HG03520 (cell line): ENCODE measurements at regions not wholly inside any gene's neighbourhood (a gene's known extent, or its start where the extent isn't known, plus 50 kb on each side); places are given as distances from the start of the nearest gene placed in this dataset.
"Not testable (repeated sequence)": the region's sequence is repeated elsewhere in the genome, so short reads cannot be mapped to it uniquely, and the experiment has no call there.

Experiments used
- ATAC-seq: cut with Tn5 transposase; IDR thresholded peaks from one replicate; pipeline ENCODE4 v1.9.1; 2021; ENCODE audit warnings: mild to moderate bottlenecking, moderate library complexity; ENCODE audit not compliant: unreplicated experiment

DNA sequence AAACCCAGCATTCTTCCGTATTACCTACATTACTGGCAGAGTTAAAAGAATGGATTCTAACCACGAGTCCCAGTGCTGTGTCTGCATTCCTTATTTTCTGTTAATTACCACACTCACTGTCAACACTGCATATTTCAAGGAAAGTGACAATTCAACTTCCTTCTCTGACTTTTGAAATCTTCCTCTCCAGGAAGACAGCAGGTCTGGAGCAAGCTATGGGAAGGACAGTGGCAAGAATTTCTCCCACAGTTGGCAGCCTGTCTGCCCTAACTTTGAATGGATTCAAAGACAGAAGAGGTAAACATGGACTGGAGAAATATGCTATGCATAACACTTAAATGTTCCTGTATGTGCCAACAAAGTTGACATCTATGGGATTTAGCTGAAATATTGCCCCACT, 700.5 kb upstream of the CHAC2 start:
- no peak for ATAC-seq

DNA sequence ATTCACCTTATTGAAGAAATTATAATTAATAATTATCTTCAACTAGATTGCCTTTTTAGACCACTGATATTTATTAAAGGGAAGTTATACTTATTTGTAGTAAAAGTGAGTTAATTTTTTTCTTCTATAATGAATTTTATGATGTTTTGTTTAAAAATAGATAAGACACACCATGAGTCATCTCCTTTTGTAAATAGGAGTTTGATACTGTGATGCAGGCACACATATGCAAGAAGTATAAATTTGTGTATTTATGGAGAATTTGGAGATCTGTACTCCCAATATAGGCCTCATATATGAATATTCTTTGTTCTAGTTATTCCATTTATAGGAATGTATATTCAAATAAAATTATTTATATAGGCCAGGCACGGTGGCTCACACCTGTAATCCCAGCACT, 703.5 kb upstream of the CHAC2 start:
- ATAC-seq, result no peak

DNA sequence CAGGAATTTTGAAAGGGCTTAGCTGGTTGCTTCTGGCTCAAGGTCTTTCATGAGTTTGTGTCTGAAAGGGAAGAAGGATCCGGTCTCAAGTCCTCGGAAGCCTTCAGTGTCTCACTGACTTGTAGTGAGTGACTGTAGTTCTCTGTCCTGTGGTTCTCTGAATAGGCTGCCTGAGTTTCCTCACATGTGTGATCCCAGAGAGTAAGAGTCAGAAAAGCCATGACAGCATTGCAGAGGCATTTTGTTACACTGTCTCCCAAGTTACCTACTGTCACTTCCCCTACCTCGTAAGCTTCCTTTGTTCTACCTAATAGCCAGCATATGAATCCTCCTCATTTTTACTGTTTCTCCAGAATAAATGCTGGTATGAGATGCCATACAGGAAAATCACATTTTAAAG, 709.1 kb upstream of the CHAC2 start:
- ATAC-seq, result no peak

DNA sequence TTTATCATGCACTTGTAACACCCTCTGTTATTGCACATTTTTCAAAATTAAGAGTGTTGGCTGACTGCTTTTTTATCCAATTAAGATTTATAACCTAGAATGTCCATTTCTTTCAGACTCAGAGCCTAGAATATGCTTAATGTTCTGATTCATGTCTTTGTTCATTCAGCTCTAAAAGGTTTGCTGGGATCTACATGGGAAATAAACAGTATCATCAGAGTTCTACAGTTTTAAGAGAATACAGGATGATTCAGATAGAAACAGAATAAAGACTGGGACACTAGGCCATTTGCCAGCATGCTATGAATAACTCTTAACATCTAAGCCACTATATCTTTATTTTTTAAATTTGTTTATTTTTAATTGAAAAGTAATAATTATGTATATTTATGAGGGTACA, 713.7 kb upstream of the CHAC2 start:
- ATAC-seq, result no peak

DNA sequence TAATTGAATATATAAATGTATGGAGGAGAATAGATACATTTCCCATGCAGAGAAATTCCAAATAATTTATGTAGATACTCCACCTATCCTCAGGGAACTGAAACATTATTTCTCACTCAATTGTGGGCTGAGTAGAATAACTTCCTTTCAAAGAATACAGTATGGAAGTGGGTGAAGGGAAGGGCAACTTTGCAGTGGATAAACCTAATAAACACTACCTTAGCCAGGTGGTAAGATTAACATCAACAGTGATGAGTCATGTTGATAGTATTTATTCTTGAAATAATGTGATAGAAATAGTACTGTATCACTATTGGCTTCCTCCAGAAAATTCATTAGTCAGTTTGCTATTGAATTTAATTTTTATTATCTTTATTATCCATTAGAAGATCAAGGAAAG, 716.4 kb upstream of the CHAC2 start:
- ATAC-seq, result no peak

DNA sequence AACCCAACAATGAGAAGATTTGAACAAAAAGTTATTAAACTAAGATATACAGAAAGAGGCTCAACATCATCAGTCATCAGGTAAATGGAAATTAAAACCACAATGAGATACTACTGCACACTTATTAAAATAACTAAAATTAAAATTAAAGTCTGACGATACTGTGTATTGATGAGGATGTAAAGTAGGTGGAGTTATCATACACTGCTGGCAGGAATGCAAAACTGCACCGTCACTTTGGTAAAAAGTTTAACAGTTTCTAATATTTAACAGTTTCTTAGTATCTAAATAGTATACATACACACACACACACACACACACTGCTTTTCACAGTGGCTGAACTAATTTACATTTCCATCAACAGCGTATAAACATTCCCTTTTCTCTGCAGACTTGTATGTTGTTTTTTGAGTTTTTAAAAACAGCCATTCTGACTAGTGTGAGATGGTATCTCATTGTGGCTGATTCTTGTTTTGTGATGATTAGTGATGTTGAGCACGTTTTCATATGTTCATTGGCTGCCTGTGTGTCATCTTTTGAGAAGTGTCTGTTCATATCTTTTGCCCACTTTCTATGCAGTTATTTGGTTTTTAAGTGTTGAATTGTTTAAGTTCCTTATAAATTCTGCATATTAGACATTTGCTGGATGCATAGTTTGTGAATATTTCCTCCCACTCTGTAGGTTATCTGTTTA, 726.9 kb upstream of the CHAC2 start:
- no peak for ATAC-seq

DNA sequence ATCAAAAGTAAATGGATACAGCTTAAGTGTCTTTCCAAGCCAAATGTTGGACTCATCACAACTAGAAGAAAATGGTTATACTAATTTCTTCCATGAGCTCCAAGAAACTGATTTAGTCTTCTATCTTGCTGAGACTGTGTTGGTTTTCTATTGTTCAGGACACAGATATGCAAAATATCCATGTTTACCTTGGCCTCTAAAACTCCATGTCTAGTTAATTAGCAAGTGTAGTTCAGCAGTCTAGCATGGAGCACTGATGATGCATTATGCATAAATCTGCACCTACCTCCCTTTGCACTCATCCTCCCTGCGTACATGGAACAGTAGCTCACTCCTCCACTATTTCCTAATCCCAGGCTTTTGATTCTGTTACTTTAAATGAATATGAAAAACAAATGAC, 731.4 kb upstream of the CHAC2 start:
- no peak for ATAC-seq

DNA sequence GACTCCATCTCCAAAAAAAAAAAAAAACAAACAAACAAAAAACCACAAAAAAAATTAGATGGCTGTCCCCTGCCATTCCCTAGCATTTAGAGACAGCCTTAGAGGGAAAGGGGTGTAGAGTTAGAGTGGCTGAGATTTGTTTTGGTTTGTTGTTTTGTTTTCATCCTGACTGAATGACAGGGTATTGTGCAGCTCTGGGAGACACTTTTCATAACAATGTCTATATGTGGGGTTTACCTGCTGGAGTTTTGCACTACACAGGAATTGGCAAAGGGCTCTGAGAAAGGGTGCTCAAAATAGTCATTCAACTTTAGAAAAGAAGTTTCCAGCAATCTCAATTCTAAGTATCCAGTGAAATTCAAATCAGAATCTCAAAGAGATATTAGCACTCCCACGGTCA, 732.5 kb upstream of the CHAC2 start:
- no peak for ATAC-seq

DNA sequence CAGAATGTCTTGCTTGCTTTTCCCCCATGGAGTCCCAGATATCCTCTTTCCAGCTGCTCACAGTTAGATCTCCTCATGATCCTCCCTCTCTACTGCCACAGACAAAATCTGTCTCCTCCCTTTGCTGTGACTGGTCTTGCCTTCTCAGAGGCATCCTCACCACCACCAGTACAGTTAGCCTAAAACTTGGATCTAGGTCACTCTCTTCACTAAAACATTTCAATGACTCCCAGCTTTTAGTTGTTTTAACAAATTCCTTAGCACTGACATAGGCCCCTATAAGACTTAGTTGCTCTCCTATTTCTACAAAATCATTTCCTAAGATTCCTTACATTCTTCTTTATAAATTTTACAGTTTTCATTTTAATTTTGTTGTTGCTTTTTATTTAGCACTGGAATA, 734.2 kb upstream of the CHAC2 start:
- ATAC-seq, result no peak

DNA sequence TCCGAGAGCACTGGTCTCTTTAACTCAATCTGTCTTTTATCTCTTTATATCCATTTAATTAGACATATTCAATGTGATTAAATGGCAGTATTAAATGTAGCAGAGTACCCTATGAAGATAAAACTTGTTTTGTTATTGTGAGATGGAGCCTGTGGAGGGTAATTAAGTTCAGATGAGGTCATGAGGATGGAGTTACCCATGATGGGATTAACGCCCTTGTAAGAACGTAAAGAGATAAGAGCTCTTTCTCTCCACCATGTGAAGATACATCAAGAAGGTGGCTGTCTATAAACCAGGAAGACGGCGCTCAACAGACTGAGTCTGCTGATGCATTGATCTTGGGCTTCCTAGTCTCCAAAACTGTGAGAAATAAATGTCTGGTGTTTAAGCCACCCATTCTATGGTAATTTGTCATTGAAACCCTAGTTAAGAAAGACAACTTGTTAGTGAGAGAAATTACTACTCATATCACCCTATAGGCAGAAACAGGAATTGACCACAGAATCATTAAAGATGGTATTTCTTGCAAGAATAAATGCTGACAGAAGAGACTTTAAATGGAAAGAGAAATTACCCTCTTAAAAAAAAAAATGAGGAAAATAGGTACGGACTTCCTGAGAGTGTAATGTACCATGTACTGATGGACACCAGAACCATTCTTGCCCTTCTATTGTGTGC, 738.7 kb upstream of the CHAC2 start:
- ATAC-seq, result no peak

DNA sequence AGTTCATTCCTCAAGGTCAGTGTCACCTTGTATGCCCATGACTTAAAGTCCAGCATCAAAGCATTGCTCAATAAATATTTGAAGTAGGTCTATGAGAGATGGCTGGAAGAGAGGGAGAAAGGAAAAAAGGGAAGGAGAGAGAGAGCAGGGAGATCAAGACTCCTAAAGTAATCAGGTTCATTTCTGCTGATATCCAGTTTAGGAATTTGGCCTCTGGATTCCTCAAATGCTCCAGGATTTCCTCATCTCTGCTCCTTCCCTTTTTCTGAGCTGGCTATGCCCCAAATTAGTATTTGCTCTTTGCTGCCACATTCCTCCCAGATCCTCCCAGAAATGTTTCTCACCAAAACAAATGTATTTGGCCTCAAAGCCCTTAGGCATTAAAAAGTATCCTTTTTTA, 739.4 kb upstream of the CHAC2 start:
- ATAC-seq, result no peak

DNA sequence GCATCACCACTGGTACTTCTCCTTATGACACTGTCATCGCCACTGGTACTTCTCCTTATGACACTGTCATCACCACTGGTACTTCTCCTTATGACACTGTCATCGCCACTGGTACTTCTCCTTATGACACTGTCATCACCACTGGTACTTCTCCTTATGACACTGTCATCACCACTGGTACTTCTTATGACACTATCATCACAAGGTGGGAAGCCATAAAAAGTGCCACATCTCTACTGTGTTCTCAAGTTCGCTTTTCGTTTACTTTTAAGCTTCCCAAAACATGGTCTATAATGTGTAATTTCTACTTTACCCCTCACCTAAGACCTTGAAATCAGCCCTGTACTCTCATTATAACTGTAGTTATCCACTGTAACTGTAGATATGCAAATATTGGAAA, 745.4 kb upstream of the CHAC2 start:
- ATAC-seq, result not testable (repeated sequence)

DNA sequence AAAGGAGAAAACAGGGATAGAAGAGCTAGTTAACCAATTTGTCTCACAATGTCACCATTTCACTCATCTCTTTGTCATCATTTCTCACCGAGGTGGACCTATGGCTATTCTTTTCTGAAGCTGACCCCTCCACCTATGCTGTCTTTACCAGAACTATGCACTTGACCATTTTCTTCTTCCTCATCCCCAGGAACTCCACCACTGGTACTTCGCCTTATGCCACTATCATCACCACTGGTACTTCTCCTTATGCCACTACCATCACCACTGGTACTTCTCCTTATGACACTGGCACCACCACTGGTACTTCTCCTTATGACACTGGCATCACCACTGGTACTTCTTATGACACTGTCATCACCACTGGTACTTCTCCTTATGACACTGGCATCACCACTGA, 745.8 kb upstream of the CHAC2 start:
- no peak for ATAC-seq

DNA sequence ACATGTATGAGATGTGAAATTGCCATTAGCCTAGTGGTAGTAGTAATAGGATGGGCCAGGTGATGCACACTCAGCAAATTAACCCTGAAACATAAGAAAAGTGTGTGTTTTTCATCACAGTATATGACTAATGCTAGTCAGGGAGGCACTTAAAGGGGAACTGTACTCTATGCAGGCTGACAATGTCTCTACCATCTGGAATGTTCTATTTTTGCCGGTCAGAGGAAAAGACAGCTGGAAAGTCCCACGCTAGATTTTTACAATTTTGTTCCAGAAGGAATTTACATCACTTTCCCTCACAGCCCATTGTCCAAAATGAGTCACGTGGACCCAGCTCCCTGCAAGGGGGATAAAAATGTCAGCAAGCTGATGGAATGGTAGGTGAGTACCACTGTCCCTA, 746.3 kb upstream of the CHAC2 start:
- ATAC-seq, result no peak

DNA sequence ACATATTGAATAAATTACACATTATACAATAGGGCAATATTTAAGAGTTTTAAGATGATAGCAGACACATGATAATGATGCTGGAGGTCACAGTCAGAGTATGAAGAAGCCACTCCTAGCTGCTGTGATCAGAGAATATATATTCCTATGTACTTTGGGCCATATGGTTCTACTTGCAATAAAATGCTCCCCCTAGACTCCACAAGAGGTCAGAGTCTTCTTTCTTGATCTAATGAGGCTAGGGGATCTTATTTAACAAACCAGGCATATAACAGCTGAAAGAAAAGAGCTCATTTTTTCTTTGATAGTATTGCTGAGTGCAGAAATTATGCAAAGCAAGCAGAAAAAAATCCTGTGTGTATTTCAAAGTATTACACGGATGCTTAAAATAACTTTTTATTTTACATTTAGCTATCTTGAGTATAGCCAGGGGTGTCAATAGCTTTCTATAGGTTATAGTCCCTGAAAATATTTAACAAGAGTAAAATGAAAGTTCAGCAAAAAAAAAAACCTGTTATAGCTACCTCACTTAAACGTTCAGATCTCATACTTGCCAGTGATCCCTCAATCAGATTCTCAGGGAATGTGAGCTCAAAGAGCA, 748.7 kb upstream of the CHAC2 start:
- ATAC-seq, result no peak

DNA sequence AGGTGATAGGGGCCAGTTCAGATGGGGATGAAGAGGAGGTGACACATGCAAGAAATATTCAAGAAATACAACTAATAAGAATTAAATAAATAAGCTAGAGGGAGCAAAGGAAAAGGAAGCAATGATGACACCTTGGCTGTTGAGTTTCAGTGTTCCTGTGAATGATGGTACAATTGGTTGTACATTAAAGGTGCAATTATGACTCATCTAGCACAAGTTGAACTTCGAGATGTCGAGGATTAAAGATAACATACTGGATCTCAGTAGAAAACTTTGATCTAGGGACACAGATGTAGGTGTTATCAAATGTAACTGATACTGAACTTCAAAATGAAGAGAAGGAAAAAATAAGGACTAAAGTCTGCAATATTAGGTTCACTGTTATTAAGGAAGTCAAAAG, 760.6 kb upstream of the CHAC2 start:
- no peak for ATAC-seq

DNA sequence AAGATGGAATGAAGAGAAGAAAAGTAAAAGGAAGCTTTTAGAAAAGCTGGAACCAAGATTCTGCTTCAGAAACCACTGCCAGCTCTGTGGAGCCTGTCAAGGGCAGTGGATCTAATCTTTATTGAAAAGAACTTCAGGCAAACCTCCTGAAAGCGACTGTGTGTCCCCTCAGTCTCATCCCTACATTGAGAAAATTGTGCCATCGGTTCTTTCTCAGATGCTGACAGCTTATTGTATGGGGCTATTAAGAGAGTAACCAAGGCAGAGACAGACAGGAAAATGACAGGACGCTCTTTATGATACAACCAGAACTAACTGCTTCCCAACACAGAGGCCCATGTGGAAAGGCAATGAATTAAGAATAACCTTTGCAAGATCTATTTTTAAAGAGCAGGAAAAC, 763.2 kb upstream of the CHAC2 start:
- no peak for ATAC-seq

DNA sequence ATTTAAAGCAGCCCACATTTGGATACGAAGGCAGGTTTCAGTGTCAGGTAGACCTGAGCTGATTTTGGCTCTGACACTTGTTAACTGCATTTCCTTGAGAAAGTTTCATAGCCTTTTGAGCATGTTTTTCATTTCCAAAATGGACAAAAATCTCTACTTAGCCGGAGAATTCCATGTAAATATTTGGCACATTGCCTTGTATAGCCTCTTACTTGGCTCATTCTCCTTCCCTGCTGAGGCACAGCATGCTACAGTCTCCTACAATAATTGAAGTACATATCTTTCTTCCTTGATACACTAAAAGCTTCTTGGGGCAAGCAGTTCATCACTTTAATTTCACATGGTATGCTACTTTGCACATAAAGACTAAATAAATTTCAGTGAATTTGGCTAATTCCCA, 772.2 kb upstream of the CHAC2 start:
- no peak for ATAC-seq

DNA sequence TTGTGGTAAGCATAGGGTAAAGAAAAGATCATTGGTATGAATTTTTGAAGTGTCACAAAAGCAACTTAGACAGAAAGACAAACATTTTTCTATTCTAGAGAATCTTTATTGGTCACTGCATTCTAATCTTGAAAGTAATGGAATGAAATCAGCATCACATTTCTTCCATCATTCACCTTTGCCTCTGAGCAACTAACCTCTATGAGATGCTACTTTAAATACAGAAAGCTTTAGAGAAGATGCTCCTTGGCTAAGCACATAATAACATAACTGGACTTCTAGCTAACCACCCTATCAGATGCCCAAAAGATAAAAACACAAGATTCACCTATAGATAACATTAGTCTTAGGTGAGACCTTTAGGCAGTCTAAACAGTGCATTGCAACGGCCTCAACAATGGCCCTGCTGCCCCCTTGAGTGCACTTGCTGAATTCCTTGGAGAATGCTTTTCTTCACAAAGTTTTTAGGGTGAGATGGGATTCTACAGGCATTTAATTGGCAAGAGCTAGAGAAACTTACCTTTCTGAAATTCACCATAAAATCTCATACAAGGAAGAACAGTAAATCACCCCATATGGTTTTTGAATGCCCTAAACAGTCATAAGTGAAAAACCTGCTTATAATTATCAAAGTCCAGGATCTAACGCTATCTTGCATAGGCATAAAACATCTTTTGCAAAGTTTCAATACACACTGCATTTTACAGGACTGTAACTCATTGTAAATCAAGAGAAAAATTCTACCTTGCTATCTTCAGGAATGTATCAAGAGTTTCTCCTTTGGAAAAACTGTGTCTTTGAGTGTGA, 791.3 kb upstream of the CHAC2 start:
- ATAC-seq, result no peak

DNA sequence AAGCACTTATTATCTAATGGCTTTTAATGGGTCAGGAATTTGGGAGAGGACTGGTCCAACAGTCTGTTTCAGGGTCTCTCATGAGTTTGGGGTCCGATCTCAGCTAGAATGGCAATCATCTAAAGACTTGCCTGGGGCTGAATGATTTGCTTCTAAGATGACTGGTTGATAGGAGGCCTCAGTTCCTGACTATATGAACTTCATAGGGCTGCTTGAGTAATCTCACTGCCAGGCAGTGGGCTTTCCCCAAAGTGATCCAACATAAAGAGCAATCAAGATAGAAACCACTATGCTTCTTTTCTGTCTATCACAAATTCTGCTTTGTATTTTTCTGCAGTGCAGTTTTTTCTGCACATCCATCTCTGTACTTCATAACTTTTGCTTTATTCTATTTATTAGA, 793.5 kb upstream of the CHAC2 start:
- ATAC-seq, result no peak

DNA sequence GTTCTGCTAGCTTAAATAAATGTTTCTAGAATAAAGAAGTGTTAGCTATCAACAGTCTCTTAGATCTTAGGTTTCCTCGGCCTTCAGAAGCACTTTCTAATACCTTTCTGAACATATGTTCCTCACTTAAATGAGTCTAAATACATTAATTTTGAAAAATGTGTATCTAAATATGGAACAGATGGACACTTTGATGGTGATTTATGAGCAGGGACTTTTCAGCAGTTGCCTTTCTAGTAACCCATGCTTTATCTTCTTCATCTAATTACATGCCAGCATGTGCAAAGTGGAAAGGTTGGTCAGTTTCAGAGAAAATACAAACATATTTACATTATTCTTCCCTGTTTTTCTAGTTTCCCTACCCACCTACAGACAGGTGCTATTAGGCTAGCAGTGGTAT, 797.0 kb upstream of the CHAC2 start:
- ATAC-seq, result no peak

DNA sequence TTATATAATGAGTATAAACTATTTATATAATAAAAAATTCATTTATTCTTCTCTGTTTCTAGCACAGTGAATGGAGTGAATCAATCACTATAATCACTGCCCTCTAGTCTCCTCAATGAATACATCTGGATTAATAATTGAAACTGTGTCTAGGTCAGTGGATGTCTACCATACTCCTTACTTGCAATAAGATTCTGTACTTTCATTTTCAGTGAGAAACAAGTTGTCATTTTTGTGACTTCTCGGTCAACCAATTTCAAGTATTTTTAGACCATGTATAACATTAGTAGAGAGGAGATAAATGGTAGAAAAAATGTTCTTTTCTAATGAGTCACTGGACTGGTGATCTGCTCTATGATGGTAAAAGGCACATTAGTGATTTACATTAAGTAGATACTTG, 799.6 kb upstream of the CHAC2 start:
- ATAC-seq, result no peak
